GM19468 (cell line): ENCODE measurements at regions not wholly inside any gene's neighbourhood (a gene's known extent, or its start where the extent isn't known, plus 50 kb on each side); places are given as distances from the start of the nearest gene placed in this dataset.
"Not testable (repeated sequence)": the region's sequence is repeated elsewhere in the genome, so short reads cannot be mapped to it uniquely, and the experiment has no call there.

Experiments used
- ATAC-seq: cut with Tn5 transposase; IDR thresholded peaks from one replicate; pipeline ENCODE4 v1.9.1; 2021; ENCODE audit warnings: mild to moderate bottlenecking, moderate library complexity, moderate number of reproducible peaks; ENCODE audit not compliant: unreplicated experiment; ENCODE audit errors: extremely low read depth

DNA sequence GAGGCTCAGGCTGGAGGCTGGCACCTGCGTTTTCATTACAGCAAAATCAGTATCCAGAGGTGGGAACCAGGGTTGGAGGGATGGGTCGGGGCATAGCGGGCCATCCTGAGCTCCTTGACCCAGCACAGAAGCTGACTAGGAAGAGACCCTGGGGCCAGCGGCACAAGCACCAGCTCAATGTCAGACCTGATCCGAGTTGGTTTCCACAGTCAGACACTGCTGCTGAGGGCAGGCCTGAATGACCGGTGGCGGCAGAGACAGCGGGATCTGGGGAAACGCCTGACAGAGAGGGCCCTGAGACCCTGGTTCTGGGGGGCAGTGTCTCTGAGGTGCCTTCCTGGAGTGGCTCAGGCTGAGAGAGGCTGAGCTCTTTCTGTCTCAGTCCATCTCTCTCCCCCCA lies 162.0 kb upstream of the C1orf174 start:
- ATAC-seq = no peak

GRCh38 chr1:4062560-4062959 lies 162.5 kb upstream of the C1orf174 start:
- no peak for ATAC-seq

GRCh38 chr1:4062992-4063391 lies 162.9 kb upstream of the C1orf174 start:
- no peak for ATAC-seq

GRCh38 chr1:4063516-4063915 lies 163.4 kb upstream of the C1orf174 start:
- no peak for ATAC-seq

- no peak for ATAC-seq
These were observed 164.2 kb upstream of the C1orf174 start for GRCh38 chr1:4064150-4064889.

DNA sequence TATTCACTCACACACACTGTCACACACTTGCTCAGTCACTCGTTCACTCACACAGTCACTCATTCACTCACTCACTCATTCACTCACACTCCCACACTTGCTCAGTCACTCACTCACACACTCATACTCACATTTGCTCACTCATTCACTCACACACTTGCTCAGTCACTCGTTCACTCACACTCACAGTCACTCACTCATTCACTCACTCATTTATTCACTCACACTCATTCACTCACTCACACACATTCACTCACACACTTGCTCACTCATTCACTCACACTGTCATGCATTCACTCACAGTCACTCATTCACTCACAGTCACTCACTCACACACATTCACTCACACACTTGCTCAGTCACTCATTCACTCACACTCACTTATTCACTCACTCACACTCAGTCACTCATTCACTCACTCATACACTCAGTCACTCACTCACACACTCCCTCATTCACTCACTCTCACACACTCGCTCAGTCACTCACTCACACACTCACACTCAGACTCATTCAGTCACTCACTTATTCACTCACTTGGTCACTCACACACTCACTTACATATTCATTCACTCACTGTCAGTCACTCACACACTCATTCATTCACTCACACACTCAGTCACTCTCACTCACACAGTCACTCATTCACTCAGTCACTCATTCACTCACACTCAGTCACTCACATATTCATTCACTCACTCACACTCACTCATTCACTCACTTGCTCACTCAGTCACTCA lies 167.0 kb upstream of the C1orf174 start:
- ATAC-seq = no peak

GRCh38 chr1:4068076-4068475 lies 168.0 kb upstream of the C1orf174 start:
- no peak for ATAC-seq

DNA sequence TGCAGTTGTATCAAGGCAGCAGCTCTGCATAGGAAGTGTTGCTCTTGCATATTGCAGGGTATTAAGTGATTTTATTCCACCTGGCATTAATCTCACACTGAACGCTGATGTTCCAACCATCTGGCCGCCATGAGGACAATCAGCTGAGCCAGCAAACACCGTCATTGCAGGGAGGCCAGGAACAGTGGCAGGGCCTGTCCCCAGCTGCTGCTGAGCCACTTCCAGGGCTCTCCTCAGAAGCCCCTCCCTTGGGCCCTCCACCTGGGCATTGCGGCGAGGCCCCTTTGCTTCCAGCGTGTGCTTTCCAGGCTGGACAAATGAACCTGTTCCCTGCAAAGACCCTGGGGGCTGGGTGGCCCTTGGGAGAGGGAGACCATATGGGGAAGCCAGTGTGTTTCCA lies 171.6 kb upstream of the C1orf174 start:
- no peak for ATAC-seq

GRCh38 chr1:4072481-4073153 lies 172.5 kb upstream of the C1orf174 start:
- ATAC-seq = no peak

- ATAC-seq = no peak
These were observed 175.6 kb upstream of the C1orf174 start for GRCh38 chr1:4075436-4076225.

DNA sequence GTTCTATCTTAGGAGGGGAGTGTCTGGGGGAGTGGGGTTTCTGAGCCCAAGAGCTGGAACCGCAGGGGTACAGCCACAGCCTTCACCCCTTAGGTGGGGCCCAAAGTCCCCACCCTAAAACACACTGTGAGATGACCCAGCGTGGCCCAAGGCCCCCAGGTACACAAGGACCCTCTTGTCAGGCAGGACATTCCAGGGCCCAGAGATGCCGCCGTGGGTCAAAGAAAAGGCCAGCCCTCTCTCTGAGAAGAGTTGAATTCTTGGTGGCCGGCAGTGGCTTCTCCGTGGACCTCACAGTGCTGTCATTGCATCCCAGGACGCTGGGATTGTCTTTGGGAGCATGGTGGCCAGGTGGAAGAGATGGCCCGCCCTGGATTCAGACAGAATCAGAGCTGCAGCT lies 176.3 kb upstream of the C1orf174 start:
- no peak for ATAC-seq

- not testable (repeated sequence) for ATAC-seq
These were observed 178.3 kb upstream of the C1orf174 start for GRCh38 chr1:4078091-4078962.

DNA sequence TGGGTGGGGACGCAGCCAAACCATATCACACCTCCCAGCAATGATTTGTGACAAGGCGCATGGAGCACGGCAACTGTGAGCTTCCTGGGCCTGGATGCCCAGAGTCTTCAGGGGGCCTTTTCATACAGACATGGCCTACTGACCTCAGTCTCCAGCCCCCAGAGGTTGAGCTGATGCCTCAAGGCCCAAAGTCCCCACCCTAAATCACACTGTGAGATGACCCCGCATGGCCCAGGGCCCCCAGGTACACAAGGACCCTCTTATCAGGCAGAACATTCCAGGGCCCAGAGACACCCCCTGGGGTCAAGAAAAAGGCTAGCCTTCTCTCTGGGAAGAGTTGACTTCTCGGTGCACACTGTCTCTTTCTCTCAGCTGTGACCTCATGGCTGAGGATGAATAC lies 179.7 kb upstream of the C1orf174 start:
- ATAC-seq = no peak

- ATAC-seq = no peak
These were observed 182.0 kb upstream of the C1orf174 start for GRCh38 chr1:4081806-4082711.

DNA sequence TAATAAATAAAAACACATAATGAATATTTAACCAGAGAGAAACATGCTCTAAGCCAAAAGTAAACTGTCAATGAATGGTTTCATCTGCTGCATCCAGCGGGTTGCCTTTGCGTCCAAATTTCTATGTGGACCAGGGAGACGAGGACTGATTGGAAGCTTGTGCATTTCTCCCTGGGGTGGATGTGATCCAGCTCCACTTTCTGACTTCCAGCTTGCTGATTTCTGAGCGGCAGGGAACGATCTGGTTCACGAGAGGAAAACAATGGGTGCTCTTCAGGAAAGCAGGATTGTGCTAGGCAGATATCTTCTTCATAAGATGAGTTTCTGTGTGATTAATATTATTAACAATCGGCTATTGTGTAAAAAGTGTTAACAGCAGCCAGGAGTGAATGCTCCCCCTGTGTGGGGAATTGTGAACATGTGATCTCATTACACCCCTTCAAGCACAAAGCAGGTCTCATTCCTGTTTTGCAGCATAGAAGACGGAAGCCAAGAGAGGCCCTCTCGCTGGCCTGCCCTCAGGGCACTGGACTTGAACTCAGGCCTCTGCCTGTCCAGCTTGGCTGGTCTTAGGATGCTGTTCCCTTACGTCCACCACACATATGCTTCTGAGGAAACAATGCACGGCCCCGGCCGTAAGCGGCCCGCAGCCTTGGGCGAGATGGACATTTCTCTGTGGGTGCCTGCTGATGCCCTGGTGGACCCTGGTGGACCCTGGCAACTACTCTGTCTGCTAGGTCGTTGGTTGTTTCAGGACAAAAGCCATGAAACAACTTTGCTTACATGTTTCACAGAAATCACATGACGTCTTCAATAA lies 183.4 kb upstream of the C1orf174 start:
- ATAC-seq = no peak

DNA sequence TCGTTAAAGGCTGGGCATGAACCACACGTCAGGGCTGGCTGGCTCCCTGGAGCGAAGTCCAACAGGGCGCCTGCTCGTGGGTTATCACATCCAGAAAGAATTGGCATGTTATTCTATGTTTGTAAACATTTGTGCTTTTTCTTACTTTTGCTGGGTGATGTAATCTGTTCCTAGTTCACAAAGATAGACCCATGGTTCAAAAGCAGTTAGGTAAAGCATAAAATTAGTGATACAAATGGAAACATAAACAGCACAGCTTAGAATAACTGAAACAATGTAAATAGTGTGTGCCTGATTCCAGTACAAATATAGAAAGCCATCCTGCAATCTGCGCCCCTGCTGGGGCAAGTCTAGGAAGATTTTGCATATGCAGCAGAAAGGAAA lies 184.0 kb upstream of the C1orf174 start:
- ATAC-seq = no peak

DNA sequence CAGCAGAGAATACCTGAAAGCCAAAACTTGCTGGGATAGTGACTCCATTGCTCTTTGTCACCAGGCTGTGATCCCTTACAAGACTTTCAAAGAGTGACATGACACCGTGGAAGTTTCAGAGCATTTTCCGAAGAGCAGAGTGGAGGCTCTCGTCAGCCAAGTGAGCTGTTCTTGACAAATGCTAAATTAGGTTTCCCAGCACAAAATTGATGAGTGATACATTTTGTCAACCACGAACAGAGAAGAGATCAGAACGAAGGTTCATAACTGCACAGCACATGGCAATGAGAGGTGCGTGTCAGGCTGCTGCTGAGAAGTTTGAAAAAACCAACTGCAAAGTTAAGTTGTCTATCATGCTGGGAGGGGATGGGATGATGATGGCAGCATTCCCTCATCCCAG lies 184.4 kb upstream of the C1orf174 start:
- ATAC-seq = no peak

GRCh38 chr1:4084896-4085295 lies 184.8 kb upstream of the C1orf174 start:
- no peak for ATAC-seq
